ENCODE measurements at regions not wholly inside any gene's neighbourhood (a gene's known extent, or its start where the extent isn't known, plus 50 kb on each side); places are given as distances from the start of the nearest gene placed in this dataset.

DNA sequence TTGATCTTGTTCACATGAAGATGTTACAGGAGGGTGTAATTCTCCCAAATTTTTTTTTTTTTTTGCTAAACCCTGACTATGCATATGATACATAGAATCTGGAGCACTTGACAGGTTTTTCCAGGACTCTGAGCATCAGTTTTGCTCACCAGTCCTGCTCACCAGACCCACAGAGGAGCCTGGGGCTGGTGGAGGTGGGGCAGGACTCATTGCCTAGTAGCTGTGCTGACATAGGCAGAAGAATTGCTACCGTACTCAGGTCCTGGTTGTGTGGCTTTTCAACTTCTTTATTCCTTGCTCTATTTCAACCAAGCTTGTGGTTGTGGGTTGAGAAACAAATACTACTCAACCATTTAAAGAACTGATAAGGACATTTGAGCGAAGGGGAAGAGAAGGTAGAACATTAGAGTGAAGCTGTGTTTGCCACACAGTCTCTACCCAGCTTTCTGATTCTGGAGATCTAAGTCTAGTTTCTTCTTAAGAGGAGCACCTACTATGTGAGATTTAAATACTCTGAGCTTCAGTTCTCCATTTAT, 212.4 kb downstream of the UTP18 start:
- no peak for TF ChIP-seq POLR2A (IDR thresholded peaks at IDR 0.05)
- TF ChIP-seq, protein P1, sequence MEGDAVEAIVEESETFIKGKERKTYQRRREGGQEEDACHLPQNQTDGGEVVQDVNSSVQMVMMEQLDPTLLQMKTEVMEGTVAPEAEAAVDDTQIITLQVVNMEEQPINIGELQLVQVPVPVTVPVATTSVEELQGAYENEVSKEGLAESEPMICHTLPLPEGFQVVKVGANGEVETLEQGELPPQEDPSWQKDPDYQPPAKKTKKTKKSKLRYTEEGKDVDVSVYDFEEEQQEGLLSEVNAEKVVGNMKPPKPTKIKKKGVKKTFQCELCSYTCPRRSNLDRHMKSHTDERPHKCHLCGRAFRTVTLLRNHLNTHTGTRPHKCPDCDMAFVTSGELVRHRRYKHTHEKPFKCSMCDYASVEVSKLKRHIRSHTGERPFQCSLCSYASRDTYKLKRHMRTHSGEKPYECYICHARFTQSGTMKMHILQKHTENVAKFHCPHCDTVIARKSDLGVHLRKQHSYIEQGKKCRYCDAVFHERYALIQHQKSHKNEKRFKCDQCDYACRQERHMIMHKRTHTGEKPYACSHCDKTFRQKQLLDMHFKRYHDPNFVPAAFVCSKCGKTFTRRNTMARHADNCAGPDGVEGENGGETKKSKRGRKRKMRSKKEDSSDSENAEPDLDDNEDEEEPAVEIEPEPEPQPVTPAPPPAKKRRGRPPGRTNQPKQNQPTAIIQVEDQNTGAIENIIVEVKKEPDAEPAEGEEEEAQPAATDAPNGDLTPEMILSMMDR (IDR thresholded peaks at IDR 0.05): no peak

All from thyroid gland (tissue), 4 donors.